ENCODE measurements at regions not wholly inside any gene's neighbourhood (a gene's known extent, or its start where the extent isn't known, plus 50 kb on each side); places are given as distances from the start of the nearest gene placed in this dataset.

- no peak for TF ChIP-seq PBX3 (IDR thresholded peaks at IDR 0.05; ENCODE audit: insufficient replicate concordance, low read depth, low read length)
- TF ChIP-seq ZNF207 (IDR thresholded peaks at IDR 0.05; ENCODE audit: borderline replicate concordance), result no peak
- no peak for TF ChIP-seq PAX8 (IDR thresholded peaks at IDR 0.05)
- TF ChIP-seq NFYA (IDR thresholded peaks at IDR 0.05; ENCODE audit: borderline replicate concordance, low read depth, low read length), result no peak
- no peak for TF ChIP-seq CHD4 (IDR thresholded peaks at IDR 0.05)
- no peak for TF ChIP-seq MEF2A (IDR thresholded peaks at IDR 0.05; ENCODE audit: insufficient read depth, low read depth, low read length)
- peak; percentile 87 for TF ChIP-seq RUNX3 (IDR thresholded peaks at IDR 0.05; ENCODE audit: low read length)
- no peak for TF ChIP-seq USF2 (IDR thresholded peaks at IDR 0.05; ENCODE audit: borderline replicate concordance, low read depth, low read length)
- TF ChIP-seq SIX5 (IDR thresholded peaks at IDR 0.05; ENCODE audit: low read depth, low read length, severe bottlenecking), result no peak
- TF ChIP-seq RELA (IDR thresholded peaks at IDR 0.05; ENCODE audit: borderline replicate concordance, partially characterized antibody), result no peak
- TF ChIP-seq EED (IDR thresholded peaks at IDR 0.05; ENCODE audit: low read depth), result peak; percentile 66
- no peak for TF ChIP-seq WRNIP1 (IDR thresholded peaks at IDR 0.05; ENCODE audit: borderline replicate concordance, low read depth, low read length)
- TF ChIP-seq TCF3 (IDR thresholded peaks at IDR 0.05; ENCODE audit: borderline replicate concordance, insufficient read depth, low read depth, low read length), result no peak
- TF ChIP-seq MYC (IDR thresholded peaks at IDR 0.05; ENCODE audit: insufficient read depth, insufficient read length, insufficient replicate concordance, low read length, severe bottlenecking), result no peak
- no peak for TF ChIP-seq SMAD1 (IDR thresholded peaks at IDR 0.05; ENCODE audit: low read depth, partially characterized antibody)
- TF ChIP-seq TARDBP (IDR thresholded peaks at IDR 0.05; ENCODE audit: borderline replicate concordance), result no peak
- no peak for TF ChIP-seq ZBTB40 (IDR thresholded peaks at IDR 0.05; ENCODE audit: borderline replicate concordance)
- TF ChIP-seq SPI1 (IDR thresholded peaks at IDR 0.05; ENCODE audit: borderline replicate concordance, insufficient read depth, low read depth, low read length), result no peak
- TF ChIP-seq RB1 (IDR thresholded peaks at IDR 0.05; ENCODE audit: borderline replicate concordance), result no peak
- peak; percentile 95 for TF ChIP-seq TCF7 (IDR thresholded peaks at IDR 0.05; ENCODE audit: borderline replicate concordance)
Measured at GRCh38 chr7:72493850-72494661, 81.9 kb upstream of the CALN1 start (continued).
